ENCODE measurements at regions not wholly inside any gene's neighbourhood (a gene's known extent, or its start where the extent isn't known, plus 50 kb on each side); places are given as distances from the start of the nearest gene placed in this dataset.

DNA sequence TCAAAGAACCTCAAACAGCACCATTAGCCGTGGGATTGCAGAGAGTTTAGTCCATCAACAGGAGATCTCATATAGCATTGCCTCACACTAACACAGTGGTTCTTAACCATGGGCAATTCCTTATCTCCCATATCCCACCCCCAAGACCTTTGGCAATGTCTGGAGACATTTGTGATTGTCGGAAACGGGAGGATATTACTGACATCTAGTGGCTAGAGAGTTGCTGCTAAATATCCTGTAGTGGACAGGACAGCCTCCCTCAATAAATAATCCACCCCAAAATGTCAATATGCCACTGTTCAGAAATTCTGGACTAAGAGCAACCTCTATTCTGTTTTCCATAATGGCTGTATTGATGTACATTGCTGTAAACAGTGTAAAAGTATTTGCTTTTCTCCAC lies 210.1 kb upstream of the CCN2 start:
- H3K4me3 ChIP-seq (replicated peaks in 1 of 3; ENCODE audit: low read depth in 2 of 3, low read length in 3 of 3) = no peak overlapping the region
- no peaks in the 10 kb centered on the region for H3K4me1 ChIP-seq (ENCODE audit: control insufficient read depth in 1 of 2, insufficient read depth in 2 of 2, low read length in 2 of 2)
- WGBS (ENCODE audit: insufficient coverage) = no CpG with 5 or more reads among the region's 3 CpGs
- no peak overlapping the region for H2AFZ ChIP-seq (ENCODE audit: insufficient read depth, low read depth, low read length, poor library complexity, severe bottlenecking)
- Mint-ChIP-seq H3K27ac (no peak overlapping the region), H3K4me3 (no peak overlapping the region), H3K27me3 (ENCODE audit: low read depth in 3 of 3) (peaks cover 0 to 6% (median 2%) of the 10 kb centered on the region in 3 donors), H3K9me3 (peaks cover 0 to 4% (median 0%) of the 10 kb centered on the region in 7 donors), H3K4me1 (no peaks in the 10 kb centered on the region), H3K36me3 (no peaks in the 10 kb centered on the region)
- TF ChIP-seq, protein P1, sequence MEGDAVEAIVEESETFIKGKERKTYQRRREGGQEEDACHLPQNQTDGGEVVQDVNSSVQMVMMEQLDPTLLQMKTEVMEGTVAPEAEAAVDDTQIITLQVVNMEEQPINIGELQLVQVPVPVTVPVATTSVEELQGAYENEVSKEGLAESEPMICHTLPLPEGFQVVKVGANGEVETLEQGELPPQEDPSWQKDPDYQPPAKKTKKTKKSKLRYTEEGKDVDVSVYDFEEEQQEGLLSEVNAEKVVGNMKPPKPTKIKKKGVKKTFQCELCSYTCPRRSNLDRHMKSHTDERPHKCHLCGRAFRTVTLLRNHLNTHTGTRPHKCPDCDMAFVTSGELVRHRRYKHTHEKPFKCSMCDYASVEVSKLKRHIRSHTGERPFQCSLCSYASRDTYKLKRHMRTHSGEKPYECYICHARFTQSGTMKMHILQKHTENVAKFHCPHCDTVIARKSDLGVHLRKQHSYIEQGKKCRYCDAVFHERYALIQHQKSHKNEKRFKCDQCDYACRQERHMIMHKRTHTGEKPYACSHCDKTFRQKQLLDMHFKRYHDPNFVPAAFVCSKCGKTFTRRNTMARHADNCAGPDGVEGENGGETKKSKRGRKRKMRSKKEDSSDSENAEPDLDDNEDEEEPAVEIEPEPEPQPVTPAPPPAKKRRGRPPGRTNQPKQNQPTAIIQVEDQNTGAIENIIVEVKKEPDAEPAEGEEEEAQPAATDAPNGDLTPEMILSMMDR (IDR thresholded peaks at IDR 0.05) = no peak
- intact Hi-C loops (cut with micrococcal nuclease) = no loop called here
- peaks cover 0 to 2% of the 10 kb centered on the region in 2 donors for H3K9me3 ChIP-seq (replicated peaks in 1 of 2; ENCODE audit: control insufficient read depth in 1 of 2, insufficient read depth in 1 of 2, low read length in 2 of 2)
- no peak for DNase-seq
- no peaks in the 10 kb centered on the region for H3K36me3 ChIP-seq (replicated peaks in 1 of 2; ENCODE audit: control insufficient read depth in 1 of 2, insufficient read depth in 2 of 2, low read length in 2 of 2)
- no peak overlapping the region for H3K27ac ChIP-seq (ENCODE audit: low read depth in 1 of 2, low read length in 2 of 2)
- no peak overlapping the region for H3K9ac ChIP-seq (ENCODE audit: insufficient read depth, low read length, poor library complexity, severe bottlenecking)
- no peaks in the 10 kb centered on the region for H3K79me2 ChIP-seq (ENCODE audit: insufficient read depth, low read length)
- H3K4me2 ChIP-seq (replicated peaks; ENCODE audit: extremely low read depth, low read length, poor library complexity, severe bottlenecking) = no peak overlapping the region
- no peaks in the 10 kb centered on the region for H3K27me3 ChIP-seq (ENCODE audit: control insufficient read depth in 2 of 2, insufficient read depth in 2 of 2, low read length in 2 of 2)
- no peaks in the 10 kb centered on the region for H4K20me1 ChIP-seq (ENCODE audit: insufficient read depth, low read length)

DNA sequence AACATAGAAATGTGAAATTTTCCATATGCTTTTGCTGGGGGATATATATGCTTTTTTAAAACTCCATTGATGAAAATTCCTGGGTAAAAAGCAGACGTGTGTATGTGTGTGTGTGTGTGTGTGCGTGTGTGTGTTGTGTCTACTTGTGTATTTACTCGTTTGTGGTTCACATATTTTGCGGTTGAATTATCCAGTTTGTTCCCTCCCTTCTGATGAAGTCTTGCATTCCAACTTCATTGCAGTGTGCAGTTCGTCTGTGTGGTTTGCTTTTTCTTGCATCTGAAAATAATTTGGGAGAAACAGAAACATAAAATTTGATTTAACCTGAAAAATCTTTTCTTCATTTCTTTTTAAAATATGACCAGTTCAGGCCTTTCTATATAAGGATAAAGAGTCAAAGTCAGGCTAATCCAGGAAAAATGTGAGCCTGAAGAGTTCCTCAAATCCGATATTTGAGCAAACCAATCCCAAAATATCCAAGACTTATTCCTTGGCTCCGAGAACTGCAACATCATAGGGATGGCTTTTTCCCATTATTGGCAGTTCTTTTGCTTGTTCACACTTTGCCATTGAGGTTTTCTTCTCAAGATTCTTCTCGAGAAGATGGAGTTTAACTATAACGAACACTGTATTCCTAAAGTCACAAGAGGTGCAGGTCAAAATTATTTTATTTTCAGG lies 202.2 kb upstream of the CCN2 start:
- no peak overlapping the region for H3K27ac ChIP-seq (ENCODE audit: low read depth in 1 of 2, low read length in 2 of 2)

More for the DNA sequence above, 202.2 kb upstream of the CCN2 start:
- Mint-ChIP-seq H3K4me1 (no peaks in the 10 kb centered on the region), H3K36me3 (no peaks in the 10 kb centered on the region), H3K9me3 (no peaks in the 10 kb centered on the region), H3K27me3 (ENCODE audit: low read depth in 3 of 3) (no peaks in the 10 kb centered on the region), H3K4me3 (no peak overlapping the region), H3K27ac (no peak overlapping the region)
- no peaks in the 10 kb centered on the region for H3K36me3 ChIP-seq (replicated peaks in 1 of 2; ENCODE audit: control insufficient read depth in 1 of 2, insufficient read depth in 2 of 2, low read length in 2 of 2)
- intact Hi-C loops (cut with micrococcal nuclease) = no loop called here
- 17% methylated on average over 1 of the region's 9 CpGs for WGBS (ENCODE audit: insufficient coverage)
- DNase-seq = no peak
- H3K4me2 ChIP-seq (replicated peaks; ENCODE audit: extremely low read depth, low read length, poor library complexity, severe bottlenecking) = no peak overlapping the region
- no peaks in the 10 kb centered on the region for H4K20me1 ChIP-seq (ENCODE audit: insufficient read depth, low read length)
- H3K79me2 ChIP-seq (ENCODE audit: insufficient read depth, low read length) = no peaks in the 10 kb centered on the region
- H3K4me1 ChIP-seq (ENCODE audit: control insufficient read depth in 1 of 2, insufficient read depth in 2 of 2, low read length in 2 of 2) = no peaks in the 10 kb centered on the region
- no peaks in the 10 kb centered on the region for H3K9me3 ChIP-seq (replicated peaks in 1 of 2; ENCODE audit: control insufficient read depth in 1 of 2, insufficient read depth in 1 of 2, low read length in 2 of 2)
- TF ChIP-seq, protein P1 (IDR thresholded peaks at IDR 0.05) = no peak
- H3K4me3 ChIP-seq (replicated peaks in 1 of 3; ENCODE audit: low read depth in 2 of 3, low read length in 3 of 3) = no peak overlapping the region
- H2AFZ ChIP-seq (ENCODE audit: insufficient read depth, low read depth, low read length, poor library complexity, severe bottlenecking) = no peak overlapping the region
- H3K27me3 ChIP-seq (ENCODE audit: control insufficient read depth in 2 of 2, insufficient read depth in 2 of 2, low read length in 2 of 2) = no peaks in the 10 kb centered on the region
- H3K9ac ChIP-seq (ENCODE audit: insufficient read depth, low read length, poor library complexity, severe bottlenecking) = no peak overlapping the region

Data from CD14-positive monocyte (primary cell).